NCI-H748 treated with DMSO at 0.1 percent for 48 hours (cell line): ENCODE measurements at regions not wholly inside any gene's neighbourhood (a gene's known extent, or its start where the extent isn't known, plus 50 kb on each side); places are given as distances from the start of the nearest gene placed in this dataset.
"Not testable (repeated sequence)": the region's sequence is repeated elsewhere in the genome, so short reads cannot be mapped to it uniquely, and the experiment has no call there.

Experiments
- DNase-seq: peaks from one replicate; lab custom pipeline; 2025; lab: John Stamatoyannopoulos, UW

DNA sequence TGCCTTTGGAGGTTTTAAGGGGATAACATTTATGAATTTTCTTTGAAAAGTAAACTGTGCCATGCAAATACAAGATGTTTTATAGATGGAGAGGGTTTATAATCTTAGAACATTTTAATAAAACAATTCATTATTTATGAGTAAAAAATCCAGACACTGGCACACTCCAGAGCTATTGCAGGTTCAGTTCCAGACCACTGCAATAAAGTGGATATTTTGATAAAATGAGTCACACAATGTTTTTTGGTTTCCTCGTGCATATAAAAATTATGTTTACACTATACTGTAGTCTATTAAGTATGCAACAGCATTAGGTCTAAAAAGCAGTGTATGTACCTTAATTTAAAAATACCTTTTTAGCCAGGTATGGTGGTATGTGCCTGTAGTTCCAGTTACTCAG is 146.2 kb upstream of the ZBED5 start:
- no peak for DNase-seq

GRCh38 chr11:11003226-11003625 is 145.4 kb upstream of the ZBED5 start:
- no peak for DNase-seq

DNA sequence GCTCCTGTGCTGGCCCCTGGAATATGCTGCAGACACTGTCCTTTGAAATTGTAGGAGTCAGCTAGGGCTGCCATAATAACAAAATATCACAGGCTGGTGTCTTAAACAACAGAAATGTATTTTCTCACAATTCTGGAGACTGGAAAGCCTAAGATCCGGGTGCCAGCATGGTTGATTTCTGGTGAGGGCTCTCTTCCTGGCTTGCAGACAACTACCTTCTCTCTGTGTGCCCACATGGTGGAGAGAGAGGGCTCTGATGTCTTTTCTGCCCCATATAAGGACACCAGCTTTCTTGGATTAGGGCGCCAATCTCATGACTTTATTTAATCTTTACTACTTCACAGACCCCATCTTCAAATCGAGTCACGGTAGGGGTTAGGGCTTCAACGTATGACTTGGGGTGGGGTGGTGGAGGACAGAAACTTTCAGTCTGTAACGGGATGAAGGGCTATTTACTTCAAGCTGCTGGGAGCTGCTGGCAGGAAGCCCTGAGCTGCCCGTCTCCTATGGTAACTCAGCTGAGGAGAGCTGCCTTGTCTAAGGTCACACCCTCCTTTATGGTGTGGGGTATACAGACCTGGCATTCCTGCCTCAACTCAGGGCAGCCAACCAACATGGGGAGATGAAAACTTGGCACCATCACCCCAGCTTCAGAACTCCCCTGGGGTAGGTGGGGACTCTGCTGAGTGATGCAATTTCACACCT is 142.9 kb upstream of the ZBED5 start:
- DNase-seq = no peak

DNA sequence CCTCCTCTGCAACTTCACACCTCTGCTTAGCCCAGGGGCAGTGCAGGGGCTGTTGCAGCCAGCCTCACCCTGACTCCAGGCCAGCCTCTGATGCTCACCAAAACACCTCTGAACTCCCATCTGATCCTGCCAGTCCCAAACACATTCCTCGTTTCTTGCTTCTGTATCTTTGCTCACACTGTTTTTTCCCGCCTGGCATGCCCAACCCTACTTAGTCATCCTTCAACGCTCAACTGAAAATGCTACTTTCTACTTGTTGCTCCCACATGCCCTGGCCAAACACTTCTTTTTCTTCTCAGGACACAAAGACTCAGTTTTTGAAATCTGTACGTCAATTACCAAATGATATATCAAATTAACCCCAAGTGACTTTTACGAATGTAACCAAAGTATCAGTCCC is 140.8 kb upstream of the ZBED5 start:
- no peak for DNase-seq

DNA sequence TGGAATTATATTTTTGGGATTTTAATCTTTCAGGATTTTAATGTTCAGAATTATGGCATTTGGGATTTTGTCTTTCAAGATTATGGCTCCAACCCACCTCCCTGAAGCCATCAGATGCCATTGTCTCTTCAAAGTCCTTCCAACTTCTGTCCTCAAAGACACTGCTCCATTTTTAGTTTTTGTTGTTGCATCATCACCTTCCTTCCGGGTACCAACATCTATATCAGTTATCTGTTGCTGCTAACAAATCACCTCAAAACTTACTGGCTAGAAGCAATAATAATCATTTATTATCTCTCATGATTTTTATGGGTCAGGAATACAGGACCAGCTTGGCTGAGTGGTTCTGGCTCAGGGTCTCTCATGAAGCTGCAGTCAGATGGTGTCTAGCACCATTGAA is 138.8 kb upstream of the ZBED5 start:
- no peak for DNase-seq

GRCh38 chr11:10993640-10994039 is 135.8 kb upstream of the ZBED5 start:
- no peak for DNase-seq

DNA sequence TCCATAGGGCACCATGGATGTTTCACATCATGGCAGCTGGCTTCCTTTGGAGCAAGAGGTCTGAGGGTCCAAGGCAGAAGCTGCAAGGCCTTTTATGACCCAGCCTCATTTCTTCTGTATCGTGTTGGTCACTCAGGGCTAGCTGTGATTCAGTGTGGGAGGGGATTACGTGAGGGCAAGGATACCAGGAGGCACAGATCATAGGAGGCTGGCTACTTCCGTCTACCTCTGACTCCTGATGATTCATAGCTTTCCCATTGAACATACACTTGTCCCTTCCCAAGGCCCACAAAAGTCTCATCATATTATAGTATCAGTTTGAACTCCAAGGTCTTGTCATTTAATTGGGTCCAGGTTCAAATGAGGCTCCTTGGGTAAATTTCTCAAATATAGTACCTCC is 135.3 kb upstream of the ZBED5 start:
- no peak for DNase-seq

- no peak for DNase-seq
Observed at GRCh38 chr11:10991393-10991792, 133.5 kb upstream of the ZBED5 start.

DNA sequence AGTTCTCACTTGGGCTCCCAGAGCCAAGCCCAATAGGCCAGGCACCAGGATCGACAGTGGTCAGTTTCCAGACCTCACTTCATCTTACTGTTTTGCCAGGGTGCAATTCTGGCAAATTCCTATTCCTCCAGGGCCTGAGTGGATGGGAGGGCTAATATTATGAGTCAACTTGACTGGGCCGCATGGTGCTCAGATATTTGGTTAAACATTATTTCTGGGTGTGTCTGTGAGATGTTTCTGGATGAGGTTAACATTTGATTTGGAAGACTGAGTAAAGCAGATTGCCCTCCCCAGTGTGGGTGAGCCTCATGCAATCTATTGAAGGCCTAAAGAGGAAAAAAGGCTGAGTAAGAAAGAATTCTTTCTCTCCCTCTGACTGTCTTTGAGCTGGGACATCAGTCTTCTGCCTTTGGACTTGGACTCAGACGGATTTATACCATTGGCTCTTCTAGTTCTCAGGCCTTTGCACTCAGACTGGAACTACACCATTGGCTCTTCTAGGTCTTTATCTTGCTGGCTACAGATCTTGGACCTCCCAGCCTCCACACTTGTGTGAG is 132.9 kb upstream of the ZBED5 start:
- DNase-seq = no peak

- DNase-seq = no peak
Observed at GRCh38 chr11:10990160-10990559, 132.3 kb upstream of the ZBED5 start.

GRCh38 chr11:10986006-10986405 is 128.2 kb upstream of the ZBED5 start:
- DNase-seq = no peak

DNA sequence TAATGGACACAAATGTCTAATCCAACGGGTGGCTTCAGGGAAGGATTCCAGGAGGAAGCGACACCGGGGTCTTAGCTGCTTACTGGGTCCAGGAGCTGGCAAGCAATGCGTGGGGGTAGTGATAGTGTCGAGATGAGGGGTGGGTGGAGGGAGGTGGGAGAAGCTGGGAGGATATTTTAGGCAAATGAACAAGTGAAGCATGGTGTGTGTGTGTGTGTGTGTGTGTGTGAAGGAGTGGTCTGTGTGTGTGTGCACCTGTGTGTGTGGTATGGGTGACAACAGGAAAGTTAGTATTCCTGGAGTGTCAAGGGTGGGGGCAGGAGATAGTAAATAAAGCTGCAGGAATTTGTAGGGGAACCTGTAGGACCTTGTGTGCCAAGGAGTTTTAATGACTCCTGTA is 126.9 kb upstream of the ZBED5 start:
- DNase-seq = no peak

GRCh38 chr11:10984250-10984649 is 126.4 kb upstream of the ZBED5 start:
- no peak for DNase-seq

- no peak for DNase-seq
Observed at GRCh38 chr11:10982704-10983510, 125.1 kb upstream of the ZBED5 start.

- no peak for DNase-seq
Observed at GRCh38 chr11:10979529-10979928, 121.7 kb upstream of the ZBED5 start.

DNA sequence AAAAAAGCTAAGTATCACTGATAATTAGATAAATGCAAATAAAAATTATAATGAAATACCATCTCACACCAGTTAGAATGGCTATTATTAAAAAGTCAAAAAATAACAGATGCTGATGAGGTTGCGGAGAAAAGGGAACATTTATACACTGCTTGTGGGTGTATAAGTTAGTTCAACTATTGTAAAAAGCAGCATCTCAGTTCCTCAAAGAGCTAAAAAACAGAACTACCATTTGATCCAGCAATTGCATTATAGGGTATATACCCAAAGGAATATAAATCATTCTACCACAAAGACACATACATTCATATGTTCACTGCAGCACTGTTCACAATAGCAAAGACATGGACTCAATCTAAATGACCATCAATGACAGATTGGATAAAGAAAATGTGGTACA is 120.3 kb upstream of the ZBED5 start:
- DNase-seq = no peak

DNA sequence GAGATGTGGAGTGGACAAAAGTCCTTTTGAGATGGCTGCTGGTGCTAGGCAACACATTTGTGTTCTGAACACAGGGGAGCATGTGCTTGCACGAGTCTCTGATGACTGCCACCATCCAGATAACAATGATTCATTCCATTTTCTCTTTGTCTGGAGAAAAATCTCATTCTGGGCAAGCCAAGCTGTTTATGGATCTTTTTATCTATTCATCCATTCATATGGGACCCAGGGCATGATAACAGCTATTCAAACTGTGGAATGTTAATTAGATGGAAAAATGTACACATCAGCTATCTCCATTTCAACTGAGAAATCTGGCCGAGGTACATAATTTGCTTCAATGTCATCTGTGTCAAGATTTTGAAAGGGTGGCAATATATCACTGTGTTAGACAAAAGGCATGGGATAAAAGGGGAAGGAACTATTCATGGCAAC is 117.5 kb upstream of the ZBED5 start:
- DNase-seq = peak; percentile 31

DNA sequence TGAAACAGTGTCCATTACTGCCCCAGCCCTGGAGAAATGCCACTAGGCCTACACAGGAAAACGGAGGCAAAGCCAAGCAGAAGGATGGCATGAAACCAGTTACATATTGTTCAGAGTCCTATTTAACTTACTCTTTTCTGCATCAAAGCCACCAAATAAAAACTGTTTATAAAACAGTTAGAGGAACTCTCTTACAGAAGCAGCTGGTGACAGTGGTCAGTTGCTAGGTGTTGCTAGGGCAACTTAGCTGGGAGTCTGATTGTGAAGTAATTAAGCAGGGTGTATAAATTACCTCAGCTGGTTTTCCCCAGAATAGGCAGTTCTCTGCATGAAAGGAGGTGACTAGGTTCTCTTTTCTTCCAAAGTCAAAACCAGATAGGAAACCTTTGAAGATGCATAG is 115.6 kb upstream of the ZBED5 start:
- peak; percentile 76 for DNase-seq

DNA sequence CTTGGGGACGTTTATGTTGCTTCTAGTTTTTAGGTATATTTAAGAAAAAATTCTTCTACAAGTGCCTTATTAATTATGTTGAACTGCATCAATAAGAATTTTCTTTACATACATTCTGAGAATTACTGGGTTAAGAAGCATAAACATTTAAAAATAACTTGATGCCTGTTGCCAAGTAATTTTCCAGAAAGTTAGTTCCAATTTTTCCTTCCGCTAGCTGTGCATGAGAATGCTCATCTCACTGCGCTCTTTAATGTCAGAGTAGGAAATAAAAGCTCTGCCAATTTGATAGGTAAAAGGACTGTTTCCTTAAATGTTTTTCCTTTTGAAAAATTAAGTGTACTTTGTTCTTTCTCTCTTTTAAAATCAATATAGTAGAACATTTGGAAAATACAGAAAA is 113.1 kb upstream of the ZBED5 start:
- no peak for DNase-seq

DNA sequence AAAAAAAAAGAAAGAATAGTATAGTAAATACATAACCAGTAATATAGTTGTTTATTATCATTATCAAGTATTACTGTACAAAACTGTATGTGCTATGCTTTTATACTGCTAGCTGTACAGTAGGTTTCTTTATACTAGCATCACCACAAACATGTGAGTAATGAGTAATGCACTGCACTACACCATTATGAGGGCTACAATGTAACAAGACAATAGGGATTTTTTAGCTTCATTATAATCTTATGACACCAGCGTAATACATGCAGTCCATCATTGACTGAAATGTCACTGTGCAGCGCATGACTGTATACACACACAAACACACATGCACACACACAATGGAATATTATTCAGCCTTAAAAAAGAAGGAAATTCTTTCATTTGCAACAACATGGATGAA is 111.5 kb upstream of the ZBED5 start:
- no peak for DNase-seq

DNA sequence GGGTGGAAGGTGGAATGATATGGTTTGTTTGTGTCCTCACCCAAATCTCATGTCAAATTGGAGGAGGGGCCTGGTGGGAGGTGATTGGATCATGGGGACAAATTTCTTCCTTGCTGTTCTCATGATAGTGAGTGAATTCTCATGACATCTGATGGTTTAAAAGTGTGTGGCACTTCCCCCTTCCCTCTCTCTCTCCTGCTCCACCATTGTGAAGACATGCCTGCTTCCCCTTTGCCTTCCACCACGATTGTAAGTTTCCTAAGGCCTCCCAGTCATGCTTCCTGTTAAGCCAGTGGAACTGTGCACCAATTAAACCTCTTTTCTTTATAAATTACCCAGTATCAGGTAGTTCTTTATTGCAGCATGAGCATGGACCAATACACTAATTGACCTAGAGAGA is 99.0 kb upstream of the ZBED5 start:
- not testable (repeated sequence) for DNase-seq

DNA sequence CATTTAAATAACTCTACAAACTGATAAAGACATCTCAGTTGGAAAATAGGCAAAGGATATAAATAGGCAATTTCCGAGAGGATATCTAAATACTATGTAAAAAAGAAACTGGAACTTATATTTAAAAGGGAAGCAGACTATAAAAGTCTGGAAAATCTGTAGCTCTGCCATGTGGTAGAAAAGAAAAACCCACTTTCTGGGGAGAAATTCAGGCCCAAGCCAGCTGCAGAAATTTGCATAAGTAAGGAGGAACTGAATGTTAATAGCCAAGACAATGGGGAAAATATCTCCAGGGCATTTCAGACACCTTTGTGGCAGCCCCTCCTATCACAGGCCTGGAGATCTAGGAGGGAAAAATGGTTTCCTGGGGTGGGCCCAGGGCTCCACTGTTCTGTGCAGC is 97.8 kb upstream of the ZBED5 start:
- DNase-seq = no peak

DNA sequence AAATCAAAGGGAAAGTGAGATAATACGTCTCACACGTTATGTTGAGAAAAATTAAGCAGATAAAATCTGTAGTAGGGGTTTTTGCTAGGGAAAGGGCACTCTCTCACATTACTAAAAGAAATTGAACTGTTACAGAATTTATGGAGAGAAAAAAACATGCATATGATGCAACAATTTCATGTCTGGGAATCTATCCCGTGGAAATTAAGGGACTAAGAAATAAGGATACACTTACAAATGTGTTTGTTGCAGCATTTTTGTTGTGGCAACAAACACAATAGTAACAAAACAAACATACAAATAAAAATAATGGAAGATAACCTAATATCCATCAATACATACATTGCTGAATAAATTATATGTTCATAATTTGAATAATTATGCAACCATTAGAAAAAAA is 96.3 kb upstream of the ZBED5 start:
- DNase-seq = no peak
